GM20000 (cell line): ENCODE measurements at regions not wholly inside any gene's neighbourhood (a gene's known extent, or its start where the extent isn't known, plus 50 kb on each side); places are given as distances from the start of the nearest gene placed in this dataset.
"Not testable (repeated sequence)": the region's sequence is repeated elsewhere in the genome, so short reads cannot be mapped to it uniquely, and the experiment has no call there.

Experiments
- DNase-seq: peaks from one replicate; pipeline ENCODE4 v3.0.0; 2012; ENCODE audit warnings: low spot score
- CTCF ChIP-seq: IDR thresholded peaks from 2 replicates; pipeline ENCODE4 v1.5.1; 2012; ENCODE audit warnings: mild to moderate bottlenecking, control low read depth; ENCODE audit errors: extremely low read depth, missing control alignments

- DNase-seq = no peak
- no peak for TF ChIP-seq CTCF
Observed at GRCh38 chr6:139446768-139447655, 72.6 kb upstream of the CITED2 start.

GRCh38 chr6:139446138-139446715 lies 71.8 kb upstream of the CITED2 start:
- DNase-seq = no peak
- no peak for TF ChIP-seq CTCF

- DNase-seq = not testable (repeated sequence)
Observed at GRCh38 chr6:139444273-139444787, 69.9 kb upstream of the CITED2 start.

- no peak for DNase-seq
- TF ChIP-seq CTCF = no peak
Observed at GRCh38 chr6:139443231-139444112, 69.0 kb upstream of the CITED2 start.

GRCh38 chr6:139442188-139442671 lies 67.8 kb upstream of the CITED2 start:
- DNase-seq = no peak

GRCh38 chr6:139439349-139439748 lies 64.9 kb upstream of the CITED2 start:
- DNase-seq = no peak
- TF ChIP-seq CTCF = no peak

More at GRCh38 chr6:139442188-139442671, 67.8 kb upstream of the CITED2 start:
- no peak for TF ChIP-seq CTCF

GRCh38 chr6:139438775-139439174 lies 64.3 kb upstream of the CITED2 start:
- no peak for DNase-seq
- TF ChIP-seq CTCF = no peak
